Body of pancreas (tissue), 4 donors: ENCODE measurements at regions not wholly inside any gene's neighbourhood (a gene's known extent, or its start where the extent isn't known, plus 50 kb on each side); places are given as distances from the start of the nearest gene placed in this dataset.

Source experiments
- ATAC-seq: fragments of 150-250 bp; one replicate; pipeline ENCODE4 v1.9.1; 2016
- DNase-seq, 4 donors: peaks; one replicate each; pipeline ENCODE4 v3.0.0-alpha.2; 2019
- H3K27ac ChIP-seq, 4 donors: fragments of 200-600 bp; sonication (generic); 1 replicate in 3 of 4; 2 replicates in 1 of 4; pipeline versions ENCODE4 v1.5.1 to v1.6.1; 2016 to 2019; ENCODE audit warnings: mild to moderate bottlenecking in 1 of 4, mixed read lengths in 1 of 4, moderate library complexity in 1 of 4
- H3K27me3 ChIP-seq, 2 donors: fragments of 200-600 bp; sonication (generic); one replicate each; pipeline ENCODE4 v1.6.0; 2016; ENCODE audit warnings: mild to moderate bottlenecking in 1 of 2
- H3K36me3 ChIP-seq, 2 donors: fragments of 200-600 bp; sonication (generic); replicated peaks in 1 of 2; 2 replicates each; pipeline ENCODE4 v1.5.1; 2016; ENCODE audit warnings: low read depth in 2 of 2; ENCODE audit not compliant: insufficient read depth in 1 of 2
- H3K4me1 ChIP-seq: fragments of 200-600 bp; sonication (generic); one replicate; pipeline ENCODE4 v1.6.0; 2016
- H3K4me3 ChIP-seq, 2 donors: fragments of 200-600 bp; sonication (generic); 1 replicate in 1 of 2; 2 replicates in 1 of 2; pipeline ENCODE4 v1.5.1; 2016 to 2019
- H3K9me3 ChIP-seq, 3 donors: fragments of 200-600 bp; sonication (generic); 1 replicate in 2 of 3; 2 replicates in 1 of 3; pipeline ENCODE4 v1.5.1; 2016
- POLR2A ChIP-seq, 3 donors: fragments of 450-650 bp; IDR thresholded peaks; one replicate each; pipeline ENCODE4 v1.6.1; 2016; ENCODE audit warnings: antibody characterized with exemption in 3 of 3, mild to moderate bottlenecking in 2 of 3
- WGBS, 2 donors: methylation state at CpG; one replicate each; pipeline ENCODE4 v1.1.5; 2017; 5-methylcytosine and 5-hydroxymethylcytosine counted together
- intact Hi-C: fragments of 100-400 bp; cut with DNase I; formaldehyde crosslinking; loops from one replicate; pipeline ENCODE4 v1.15.1; 2023
- TF ChIP-seq, protein P1 (sequence below), 7 experiments: fragments of 450-650 bp in 4 of 7; fragments of 200-600 bp in 3 of 7; sonication (generic) in 3 of 7; IDR thresholded peaks; one replicate each; pipeline ENCODE4 v1.5.1; 2016 to 2019; ENCODE audit warnings: antibody characterized with exemption in 7 of 7

DNA sequence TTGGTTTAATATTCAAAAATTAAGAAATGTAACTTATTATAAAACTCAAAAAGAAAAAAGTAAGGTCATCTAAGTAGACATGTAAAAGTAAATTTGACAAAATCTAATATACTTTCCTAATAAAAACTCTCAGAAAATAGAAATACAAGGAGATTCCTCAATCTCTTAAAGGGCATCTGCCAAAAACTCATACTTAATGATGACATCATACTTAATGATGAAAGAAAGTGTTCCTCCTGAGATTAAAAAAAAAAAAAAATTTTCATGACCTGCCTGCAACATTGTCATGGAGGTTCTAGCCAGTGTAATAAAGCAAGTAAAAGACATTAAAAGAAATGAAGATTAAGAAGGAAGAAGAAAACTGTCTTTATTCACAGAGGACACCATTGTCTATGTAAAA lies 325.7 kb upstream of the BTBD3 start:
- no peaks in the 10 kb centered on the region for H3K9me3 ChIP-seq
- ATAC-seq, result no peak
- H3K4me1 ChIP-seq, result no peaks in the 10 kb centered on the region
- intact Hi-C loops, result no loop called here
- H3K4me3 ChIP-seq, result no peak overlapping the region
- no peak for TF ChIP-seq POLR2A (IDR thresholded peaks at IDR 0.05)
- TF ChIP-seq, protein P1, sequence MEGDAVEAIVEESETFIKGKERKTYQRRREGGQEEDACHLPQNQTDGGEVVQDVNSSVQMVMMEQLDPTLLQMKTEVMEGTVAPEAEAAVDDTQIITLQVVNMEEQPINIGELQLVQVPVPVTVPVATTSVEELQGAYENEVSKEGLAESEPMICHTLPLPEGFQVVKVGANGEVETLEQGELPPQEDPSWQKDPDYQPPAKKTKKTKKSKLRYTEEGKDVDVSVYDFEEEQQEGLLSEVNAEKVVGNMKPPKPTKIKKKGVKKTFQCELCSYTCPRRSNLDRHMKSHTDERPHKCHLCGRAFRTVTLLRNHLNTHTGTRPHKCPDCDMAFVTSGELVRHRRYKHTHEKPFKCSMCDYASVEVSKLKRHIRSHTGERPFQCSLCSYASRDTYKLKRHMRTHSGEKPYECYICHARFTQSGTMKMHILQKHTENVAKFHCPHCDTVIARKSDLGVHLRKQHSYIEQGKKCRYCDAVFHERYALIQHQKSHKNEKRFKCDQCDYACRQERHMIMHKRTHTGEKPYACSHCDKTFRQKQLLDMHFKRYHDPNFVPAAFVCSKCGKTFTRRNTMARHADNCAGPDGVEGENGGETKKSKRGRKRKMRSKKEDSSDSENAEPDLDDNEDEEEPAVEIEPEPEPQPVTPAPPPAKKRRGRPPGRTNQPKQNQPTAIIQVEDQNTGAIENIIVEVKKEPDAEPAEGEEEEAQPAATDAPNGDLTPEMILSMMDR (IDR thresholded peaks at IDR 0.05), result no peak
- H3K27ac ChIP-seq, result no peak overlapping the region
- H3K36me3 ChIP-seq, result no peaks in the 10 kb centered on the region
- no peak for DNase-seq
- H3K27me3 ChIP-seq, result no peaks in the 10 kb centered on the region

DNA sequence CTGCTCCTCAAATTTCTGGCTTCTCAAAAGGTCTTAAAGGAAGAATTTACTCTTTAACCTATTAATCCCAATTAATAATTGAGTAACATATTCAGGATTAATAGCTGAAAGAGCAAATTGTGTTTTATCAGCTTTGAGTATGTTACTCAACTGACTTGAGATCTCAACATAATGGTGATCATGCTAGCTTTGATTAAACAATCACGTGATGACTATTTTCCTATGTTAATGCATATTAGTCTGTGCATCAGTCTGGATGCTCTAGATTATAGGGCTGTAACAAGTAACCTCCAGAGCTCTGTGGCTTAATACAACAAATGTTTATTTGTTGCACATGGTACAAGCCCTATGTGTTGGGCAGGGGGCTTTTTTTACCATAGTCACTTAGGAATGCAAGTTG lies 313.4 kb upstream of the BTBD3 start:
- no peak for TF ChIP-seq POLR2A (IDR thresholded peaks at IDR 0.05)
- TF ChIP-seq, protein P1 (IDR thresholded peaks at IDR 0.05), result no peak
- Histone ChIP-seq H3K4me3 (no peak overlapping the region), H3K4me1 (no peaks in the 10 kb centered on the region), H3K27ac (no peak overlapping the region), H3K27me3 (no peaks in the 10 kb centered on the region), H3K36me3 (no peaks in the 10 kb centered on the region), H3K9me3 (peaks cover 0 to 3% (median 0%) of the 10 kb centered on the region in 3 donors)
- DNase-seq, result no peak
- WGBS, 2 donors, result 62 to 77% methylated on average over 1 of the region's 1 CpG
- intact Hi-C loops, result no loop called here
- ATAC-seq, result no peak

DNA sequence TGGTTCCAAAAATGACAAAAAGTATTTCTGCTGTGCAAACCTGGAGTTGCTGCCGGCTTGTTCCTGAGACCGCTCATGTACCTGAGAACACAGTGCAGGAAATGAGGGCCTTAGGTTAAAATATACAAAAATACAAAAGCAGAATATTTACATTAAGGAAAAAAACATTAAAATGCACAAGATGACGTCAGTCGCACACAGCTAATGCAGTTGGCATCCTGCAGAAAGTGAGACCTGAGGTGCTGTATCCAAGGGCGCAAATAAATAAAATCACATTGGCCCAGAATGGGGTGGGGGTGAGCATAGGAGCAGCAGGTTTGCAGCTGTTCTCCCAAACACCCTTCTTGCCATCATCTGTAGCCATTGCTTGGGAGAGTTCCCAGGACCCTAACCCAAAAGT lies 310.6 kb upstream of the BTBD3 start:
- ATAC-seq, result no peak
- TF ChIP-seq POLR2A (IDR thresholded peaks at IDR 0.05), result no peak
- TF ChIP-seq, protein P1 (IDR thresholded peaks at IDR 0.05), result no peak
- Histone ChIP-seq H3K4me3 (no peak overlapping the region), H3K36me3 (no peaks in the 10 kb centered on the region), H3K4me1 (no peaks in the 10 kb centered on the region), H3K27ac (no peak overlapping the region), H3K27me3 (no peaks in the 10 kb centered on the region), H3K9me3 (no peaks in the 10 kb centered on the region)
- DNase-seq, result no peak
- WGBS, 2 donors, result 86 to 89% methylated on average over 5 of the region's 5 CpGs
- intact Hi-C loops, result no loop called here

- no peak overlapping the region for H3K27ac ChIP-seq
- intact Hi-C loops, result no loop called here
- no peak overlapping the region for H3K4me3 ChIP-seq
- H3K9me3 ChIP-seq, result no peaks in the 10 kb centered on the region
- no peaks in the 10 kb centered on the region for H3K27me3 ChIP-seq
- DNase-seq (no peak), ATAC-seq (no peak)
- 89 to 93% methylated on average over 15 to 23 of the region's 23 CpGs for WGBS, 2 donors
- H3K4me1 ChIP-seq, result no peaks in the 10 kb centered on the region
- no peaks in the 10 kb centered on the region for H3K36me3 ChIP-seq
- TF ChIP-seq POLR2A (IDR thresholded peaks at IDR 0.05), result no peak
- TF ChIP-seq, protein P1 (IDR thresholded peaks at IDR 0.05), result no peak
These were observed 309.0 kb upstream of the BTBD3 start for GRCh38 chr20:11608736-11609135.

DNA sequence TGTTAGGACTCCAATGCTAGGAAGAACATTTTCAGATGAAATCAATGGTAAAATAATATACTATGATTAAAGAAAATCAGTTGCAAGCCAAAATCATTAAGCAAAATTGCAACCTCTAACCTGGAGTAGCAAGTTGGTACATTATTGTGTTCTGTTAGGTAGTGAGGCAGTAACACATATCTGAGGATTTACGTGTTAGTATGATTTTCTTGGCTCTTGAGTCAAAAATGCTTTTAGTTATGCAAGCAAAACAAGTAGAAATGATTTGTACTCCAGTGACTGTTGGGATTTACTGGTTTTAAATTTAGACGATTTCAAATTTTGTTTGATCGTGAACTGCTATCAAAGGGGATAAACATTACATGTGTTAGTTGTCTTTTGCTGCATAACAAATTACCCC lies 293.0 kb upstream of the BTBD3 start:
- TF ChIP-seq POLR2A (IDR thresholded peaks at IDR 0.05), result no peak
- TF ChIP-seq, protein P1 (IDR thresholded peaks at IDR 0.05), result no peak
- WGBS, 2 donors, result 79 to 85% methylated on average over 3 of the region's 3 CpGs
- DNase-seq (no peak), ATAC-seq (no peak)
- no peaks in the 10 kb centered on the region for H3K27me3 ChIP-seq
- no peaks in the 10 kb centered on the region for H3K36me3 ChIP-seq
- intact Hi-C loops, result no loop called here
- H3K4me3 ChIP-seq, result no peak overlapping the region
- H3K27ac ChIP-seq, result no peak overlapping the region
- H3K4me1 ChIP-seq, result no peaks in the 10 kb centered on the region
- no peaks in the 10 kb centered on the region for H3K9me3 ChIP-seq
